Stomach (tissue), 8 donors: ENCODE measurements at regions not wholly inside any gene's neighbourhood (a gene's known extent, or its start where the extent isn't known, plus 50 kb on each side); places are given as distances from the start of the nearest gene placed in this dataset.
"Not testable (repeated sequence)": the region's sequence is repeated elsewhere in the genome, so short reads cannot be mapped to it uniquely, and the experiment has no call there.

Experiments
- DNase-seq, 2 donors: peaks; one replicate each; pipeline versions ENCODE4 v3.0.0 to v3.0.0-alpha.2; 2013 to 2019
- H3K27ac ChIP-seq, 5 donors: fragments of 200-600 bp in 4 of 5; sonication (generic) in 4 of 5; one replicate each; pipeline ENCODE4 v1.5.1; 2013 to 2019; ENCODE audit warnings: mild to moderate bottlenecking in 1 of 5, moderate library complexity in 1 of 5
- H3K27me3 ChIP-seq, 3 donors: fragments of 200-600 bp; sonication (generic); one replicate each; pipeline ENCODE4 v1.5.1; 2017 to 2019; ENCODE audit warnings: mixed run types in 1 of 3
- H3K36me3 ChIP-seq, 4 donors: fragments of 200-600 bp; sonication (generic); 1 replicate in 3 of 4; 2 replicates in 1 of 4; pipeline ENCODE4 v1.5.1; 2016 to 2019
- H3K4me1 ChIP-seq, 4 donors: fragments of 200-600 bp; sonication (generic); one replicate each; pipeline ENCODE4 v1.5.1; 2016 to 2019
- H3K4me3 ChIP-seq, 4 donors: fragments of 200-600 bp; sonication (generic) in 3 of 4; one replicate each; pipeline ENCODE4 v1.5.1; 2016 to 2019; ENCODE audit warnings: mild to moderate bottlenecking in 1 of 4
- H3K9me3 ChIP-seq, 4 donors: fragments of 200-600 bp; sonication (generic); one replicate each; pipeline ENCODE4 v1.5.1; 2016 to 2019
- EP300 ChIP-seq: sonication (generic); formaldehyde crosslinking; IDR thresholded peaks from one replicate; pipeline ENCODE4 v1.6.1; 2017; ENCODE audit warnings: antibody characterized with exemption
- POLR2A ChIP-seq, 4 donors: fragments of 450-650 bp; IDR thresholded peaks; one replicate each; pipeline ENCODE4 v1.6.1; 2016; ENCODE audit warnings: antibody characterized with exemption in 4 of 4, control low read depth in 2 of 4, mild to moderate bottlenecking in 1 of 4, moderate library complexity in 1 of 4
- POLR2AphosphoS5 ChIP-seq, 3 donors: sonication (generic); formaldehyde crosslinking; IDR thresholded peaks; one replicate each; pipeline ENCODE4 v1.6.1; 2016; ENCODE audit warnings: antibody characterized with exemption in 3 of 3
- WGBS, 5 donors: extraction: QIAGEN DNeasy Blood & Tissue Kit in 3 of 5; methylation state at CpG; one replicate each; pipeline versions ENCODE4 v1.1.5 to v1.1.7; 2013 to 2018; 5-methylcytosine and 5-hydroxymethylcytosine counted together
- intact Hi-C: fragments of 100-400 bp; cut with DNase I; formaldehyde crosslinking; loops from one replicate; pipeline ENCODE4 v1.15.1; 2023; ENCODE audit warnings: low total_unique reads
- small RNA-seq, 4 donors: library from RNA; depleted of rRNA; stranded (forward); fragments of <200 nt; gene quantifications; one replicate each; pipeline ENCODE3, GENCODE V24; 2016
- TF ChIP-seq, protein P1 (sequence below), 7 experiments: fragments of 450-650 bp in 4 of 7; fragments of 200-600 bp in 3 of 7; sonication (generic) in 3 of 7; IDR thresholded peaks; one replicate each; pipeline ENCODE4 v1.5.1; 2016 to 2019; ENCODE audit warnings: antibody characterized with exemption in 7 of 7, control low read depth in 2 of 7, mild to moderate bottlenecking in 1 of 7
- donor health status: healthy with polysubstance abuse.
- donor health status: Bipolar disorder and iron deficiency.
- donor health status: healthy.

DNA sequence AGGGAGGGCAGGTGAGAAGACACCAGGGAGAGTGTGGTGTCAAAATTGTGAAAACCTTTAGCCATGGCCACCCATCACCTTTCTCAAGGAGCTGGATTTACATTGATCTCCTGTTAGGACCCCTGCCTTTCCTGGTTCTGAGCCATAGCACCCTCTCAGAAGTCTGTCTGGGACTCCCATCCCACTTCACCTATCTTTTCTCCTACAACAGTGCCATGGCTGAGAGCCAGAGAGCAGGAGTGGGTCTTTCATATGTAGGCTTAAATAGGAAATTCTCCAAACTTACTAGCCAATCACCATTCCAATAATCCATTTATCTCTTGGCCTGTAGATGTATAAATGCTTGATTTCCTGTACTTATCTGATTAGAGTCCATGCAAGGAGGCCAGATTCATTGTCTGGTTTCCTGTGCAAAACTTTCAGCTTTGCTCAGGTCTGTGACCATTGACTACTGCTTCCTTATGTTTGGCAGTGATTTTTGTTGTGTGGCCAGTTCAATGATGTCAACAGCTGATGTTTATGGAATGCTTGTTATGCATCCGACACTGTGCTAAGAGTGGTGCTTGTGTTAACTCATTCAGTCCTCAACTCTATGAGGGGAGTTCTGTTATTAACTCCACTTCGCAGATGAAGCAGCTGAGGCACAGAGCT, 57.6 kb upstream of the IGFBP5 start:
- intact Hi-C loops, result no loop called here
- no peak for DNase-seq
- Histone ChIP-seq H3K9me3 (no peaks in the 10 kb centered on the region), H3K4me1 (peaks cover 0 to 25% (median 3%) of the 10 kb centered on the region in 4 donors), H3K4me3 (no peak overlapping the region), H3K27ac (no peak overlapping the region), H3K27me3 (no peaks in the 10 kb centered on the region), H3K36me3 (no peaks in the 10 kb centered on the region)
- WGBS, 5 donors, result 60 to 77% (median 69%) methylated on average over 2 of the region's 2 CpGs
- TF ChIP-seq, protein P1, sequence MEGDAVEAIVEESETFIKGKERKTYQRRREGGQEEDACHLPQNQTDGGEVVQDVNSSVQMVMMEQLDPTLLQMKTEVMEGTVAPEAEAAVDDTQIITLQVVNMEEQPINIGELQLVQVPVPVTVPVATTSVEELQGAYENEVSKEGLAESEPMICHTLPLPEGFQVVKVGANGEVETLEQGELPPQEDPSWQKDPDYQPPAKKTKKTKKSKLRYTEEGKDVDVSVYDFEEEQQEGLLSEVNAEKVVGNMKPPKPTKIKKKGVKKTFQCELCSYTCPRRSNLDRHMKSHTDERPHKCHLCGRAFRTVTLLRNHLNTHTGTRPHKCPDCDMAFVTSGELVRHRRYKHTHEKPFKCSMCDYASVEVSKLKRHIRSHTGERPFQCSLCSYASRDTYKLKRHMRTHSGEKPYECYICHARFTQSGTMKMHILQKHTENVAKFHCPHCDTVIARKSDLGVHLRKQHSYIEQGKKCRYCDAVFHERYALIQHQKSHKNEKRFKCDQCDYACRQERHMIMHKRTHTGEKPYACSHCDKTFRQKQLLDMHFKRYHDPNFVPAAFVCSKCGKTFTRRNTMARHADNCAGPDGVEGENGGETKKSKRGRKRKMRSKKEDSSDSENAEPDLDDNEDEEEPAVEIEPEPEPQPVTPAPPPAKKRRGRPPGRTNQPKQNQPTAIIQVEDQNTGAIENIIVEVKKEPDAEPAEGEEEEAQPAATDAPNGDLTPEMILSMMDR (IDR thresholded peaks at IDR 0.05), result no peak
- TF ChIP-seq POLR2AphosphoS5 (IDR thresholded peaks at IDR 0.05) (no peak), EP300 (no peak), POLR2A (IDR thresholded peaks at IDR 0.05) (no peak)

DNA sequence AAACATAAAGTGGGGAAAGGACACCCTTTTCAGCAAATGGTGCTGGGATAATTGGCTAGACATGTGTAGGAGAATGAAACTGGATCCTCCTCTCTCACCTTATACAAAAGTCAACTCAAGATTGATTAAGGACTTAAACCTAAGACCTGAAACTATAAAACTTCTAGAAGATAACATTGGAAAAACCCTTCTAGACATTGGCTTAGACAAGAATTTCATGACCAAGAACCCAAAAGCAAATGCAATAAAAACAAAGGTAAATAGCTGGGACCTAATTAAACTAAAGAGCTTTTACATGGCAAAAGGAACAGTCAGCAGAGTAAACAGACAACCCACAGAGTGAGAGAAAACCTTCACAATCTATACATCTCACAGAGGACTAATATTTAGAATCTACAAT, 55.4 kb upstream of the IGFBP5 start:
- H3K27ac ChIP-seq, H3K27me3 ChIP-seq, DNase-seq, H3K36me3 ChIP-seq, intact Hi-C loops, H3K9me3 ChIP-seq, H3K4me3 ChIP-seq: not testable (repeated sequence)
- peaks cover 0 to 16% (median 0%) of the 10 kb centered on the region in 4 donors for H3K4me1 ChIP-seq

DNA sequence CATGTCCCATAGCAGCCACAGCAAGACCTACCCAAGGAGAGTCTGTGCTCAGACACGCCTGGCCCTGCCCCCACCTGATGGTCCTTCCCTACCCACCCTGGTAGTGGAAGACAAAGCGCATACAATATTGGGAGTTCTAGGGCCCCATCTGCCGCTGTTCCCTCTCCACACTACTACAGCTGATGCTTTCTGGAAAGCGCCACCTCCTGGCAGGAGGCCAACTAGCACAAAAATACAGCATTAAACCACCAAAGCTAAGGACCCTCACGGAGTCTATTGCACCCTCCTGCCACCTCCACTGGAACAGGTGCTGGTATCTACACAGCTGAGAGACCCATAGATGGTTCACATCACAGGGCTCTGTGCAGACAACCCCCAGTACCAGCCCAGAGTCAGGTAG, 50.9 kb upstream of the IGFBP5 start:
- 88 to 98% (median 93%) methylated on average over 4 to 5 of the region's 5 CpGs for WGBS, 5 donors

DNA sequence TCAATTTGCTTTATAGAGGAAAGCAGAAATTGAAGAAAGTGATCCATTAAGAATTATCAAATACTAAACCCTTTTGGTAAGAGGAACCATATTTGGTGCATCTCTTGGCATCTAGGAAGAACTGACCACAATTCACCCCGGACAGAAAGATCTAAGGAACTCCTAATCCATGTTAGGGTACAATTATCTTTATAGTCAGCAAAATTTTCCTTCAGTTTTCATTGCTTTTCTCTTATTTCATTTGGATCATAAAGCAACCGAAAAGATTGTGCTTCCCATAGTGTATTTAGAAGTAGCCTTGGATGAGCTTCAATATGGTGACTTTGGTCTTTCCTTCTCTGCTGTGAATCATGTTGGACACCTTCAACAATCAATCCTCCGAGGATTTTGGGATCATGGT, 50.1 kb upstream of the IGFBP5 start:
- Histone ChIP-seq H3K36me3 (no peaks in the 10 kb centered on the region), H3K27me3 (no peaks in the 10 kb centered on the region), H3K9me3 (no peaks in the 10 kb centered on the region), H3K4me3 (no peak overlapping the region), H3K4me1 (peaks cover 4 to 20% (median 12%) of the 10 kb centered on the region in 4 donors), H3K27ac (no peak overlapping the region)
- intact Hi-C loops, result no loop called here
- no peak for DNase-seq
- TF ChIP-seq POLR2AphosphoS5 (IDR thresholded peaks at IDR 0.05), result no peak
- no peak for TF ChIP-seq EP300
- no peak for TF ChIP-seq POLR2A (IDR thresholded peaks at IDR 0.05)
- TF ChIP-seq, protein P1 (IDR thresholded peaks at IDR 0.05), result no peak
- 81 to 88% (median 86%) methylated on average over 3 of the region's 3 CpGs for WGBS, 5 donors

More for the DNA sequence above, 50.9 kb upstream of the IGFBP5 start:
- H3K4me1 ChIP-seq, result peaks cover 1 to 11% (median 5%) of the 10 kb centered on the region in 4 donors
- intact Hi-C loops, DNase-seq, H3K9me3 ChIP-seq, H3K27me3 ChIP-seq, H3K4me3 ChIP-seq, H3K27ac ChIP-seq, H3K36me3 ChIP-seq: not testable (repeated sequence)

Small RNA genes lying in the stretch of these regions (small RNA-seq; reads per million reads assigned to genes)
- 0 reads per million in 4 donors for gene RNA5SP120
